22Rv1 (cell line): ENCODE measurements at regions not wholly inside any gene's neighbourhood (a gene's known extent, or its start where the extent isn't known, plus 50 kb on each side); places are given as distances from the start of the nearest gene placed in this dataset.

Source experiments
- ZFX ChIP-seq: fragments of 450-650 bp; IDR thresholded peaks from 2 replicates; pipeline ENCODE4 v1.6.1; 2017; ENCODE audit warnings: antibody characterized with exemption, borderline replicate concordance
- TF ChIP-seq, protein P1 (sequence below): fragments of 450-650 bp; IDR thresholded peaks from 2 replicates; pipeline ENCODE4 v1.5.1; 2017; ENCODE audit warnings: mild to moderate bottlenecking

DNA sequence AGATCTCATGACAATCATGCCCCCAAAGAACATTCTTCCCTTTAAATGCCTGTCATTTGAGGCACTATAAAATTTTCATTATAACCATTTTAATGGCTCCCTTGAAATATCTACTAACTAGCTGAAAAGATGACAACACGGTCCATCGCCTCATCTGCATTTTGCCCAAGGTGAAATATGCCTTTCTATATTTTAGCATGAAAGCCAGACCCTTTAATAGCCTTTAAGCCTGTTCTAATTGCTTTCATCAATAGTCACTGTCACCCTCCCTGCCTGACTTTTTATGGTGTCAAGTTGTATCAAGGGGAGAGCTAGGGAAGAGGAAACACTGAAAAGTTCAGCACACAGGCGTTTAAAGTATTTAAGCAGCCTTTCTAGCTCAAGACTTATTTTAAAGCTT, 144.1 kb upstream of the PRICKLE2 start:
- TF ChIP-seq, protein P1, sequence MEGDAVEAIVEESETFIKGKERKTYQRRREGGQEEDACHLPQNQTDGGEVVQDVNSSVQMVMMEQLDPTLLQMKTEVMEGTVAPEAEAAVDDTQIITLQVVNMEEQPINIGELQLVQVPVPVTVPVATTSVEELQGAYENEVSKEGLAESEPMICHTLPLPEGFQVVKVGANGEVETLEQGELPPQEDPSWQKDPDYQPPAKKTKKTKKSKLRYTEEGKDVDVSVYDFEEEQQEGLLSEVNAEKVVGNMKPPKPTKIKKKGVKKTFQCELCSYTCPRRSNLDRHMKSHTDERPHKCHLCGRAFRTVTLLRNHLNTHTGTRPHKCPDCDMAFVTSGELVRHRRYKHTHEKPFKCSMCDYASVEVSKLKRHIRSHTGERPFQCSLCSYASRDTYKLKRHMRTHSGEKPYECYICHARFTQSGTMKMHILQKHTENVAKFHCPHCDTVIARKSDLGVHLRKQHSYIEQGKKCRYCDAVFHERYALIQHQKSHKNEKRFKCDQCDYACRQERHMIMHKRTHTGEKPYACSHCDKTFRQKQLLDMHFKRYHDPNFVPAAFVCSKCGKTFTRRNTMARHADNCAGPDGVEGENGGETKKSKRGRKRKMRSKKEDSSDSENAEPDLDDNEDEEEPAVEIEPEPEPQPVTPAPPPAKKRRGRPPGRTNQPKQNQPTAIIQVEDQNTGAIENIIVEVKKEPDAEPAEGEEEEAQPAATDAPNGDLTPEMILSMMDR = no peak
- TF ChIP-seq ZFX = no peak
